T47D (cell line): ENCODE measurements at regions not wholly inside any gene's neighbourhood (a gene's known extent, or its start where the extent isn't known, plus 50 kb on each side); places are given as distances from the start of the nearest gene placed in this dataset.

Experiments used
- DNase-seq, 2 experiments: peaks; one replicate each; pipeline versions ENCODE4 v3.0.0 to v3.0.0-alpha.2; 2011 to 2012; ENCODE audit warnings: low read depth in 1 of 2, low spot score in 1 of 2
- JUND ChIP-seq: IDR thresholded peaks from 2 replicates; pipeline ENCODE4 v1.6.1; 2012; ENCODE audit warnings: low read depth
- in situ Hi-C: cut with HindIII; loops from 2 replicates; pipeline ENCODE4 v1.10.0; 2016; ENCODE audit warnings: low sequenced_read_pairs, low pct_unique_long_range_greater_than_20kb

DNA sequence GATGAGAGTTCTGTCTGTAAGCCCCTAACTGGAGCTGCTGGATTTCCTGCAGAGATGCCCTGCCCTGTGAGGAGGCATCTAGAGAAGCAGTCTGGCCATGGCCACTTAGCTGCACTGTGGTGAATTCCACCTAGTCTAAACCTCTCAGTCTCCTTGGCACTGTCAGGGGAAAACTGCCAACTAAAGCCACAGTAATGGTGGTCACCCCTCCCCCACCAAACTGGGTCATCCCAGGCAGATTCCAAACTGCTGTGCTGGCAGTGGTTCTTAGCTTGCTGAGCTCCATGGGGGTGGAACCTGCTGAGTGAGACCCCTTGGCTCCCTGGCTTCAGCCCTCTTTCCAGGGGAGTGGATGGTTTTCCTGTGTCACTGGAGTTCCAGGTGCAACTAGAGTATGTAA lies 740.6 kb downstream of the RWDD3 start:
- no peak for DNase-seq
- no peak for TF ChIP-seq JUND
- in situ Hi-C loops, result no loop called here

GRCh38 chr1:95982711-95983110 lies 738.9 kb upstream of the PTBP2 start:
- TF ChIP-seq JUND, result no peak

GRCh38 chr1:95983831-95984230 lies 737.8 kb upstream of the PTBP2 start:
- in situ Hi-C loops, result no loop called here
- no peak for DNase-seq
- no peak for TF ChIP-seq JUND

More at GRCh38 chr1:95982711-95983110, 738.9 kb upstream of the PTBP2 start:
- in situ Hi-C loops, result no loop called here
- no peak for DNase-seq

GRCh38 chr1:95984798-95985374 lies 736.7 kb upstream of the PTBP2 start:
- DNase-seq, result no peak
- no peak for TF ChIP-seq JUND
- in situ Hi-C loops, result no loop called here

GRCh38 chr1:95990033-95990432 lies 731.6 kb upstream of the PTBP2 start:
- no peak for DNase-seq
- TF ChIP-seq JUND, result no peak
- in situ Hi-C loops, result no loop called here

- no peak for DNase-seq
- in situ Hi-C loops, result no loop called here
- TF ChIP-seq JUND, result no peak
Observed at GRCh38 chr1:95991787-95992520, 729.6 kb upstream of the PTBP2 start.

DNA sequence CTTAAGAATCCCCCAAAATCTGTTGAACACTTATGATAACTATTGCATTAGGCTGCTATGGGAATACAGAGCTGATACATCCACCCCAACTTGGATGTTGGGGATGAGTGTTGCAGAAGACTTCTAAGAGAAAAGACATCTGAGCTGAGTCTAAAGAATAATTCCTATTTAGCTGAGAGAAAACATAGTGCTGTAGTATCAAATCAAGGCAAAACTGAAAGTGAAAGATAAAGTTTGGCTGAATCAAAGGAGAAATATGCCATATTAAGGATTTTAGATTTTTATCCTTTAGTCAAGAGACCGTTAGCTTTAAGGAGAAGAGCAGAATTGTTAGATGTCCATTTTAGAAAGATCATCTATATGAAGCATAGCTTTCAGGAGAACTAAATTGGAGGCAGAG lies 726.9 kb upstream of the PTBP2 start:
- no peak for TF ChIP-seq JUND
- no peak for DNase-seq
- in situ Hi-C loops, result no loop called here

DNA sequence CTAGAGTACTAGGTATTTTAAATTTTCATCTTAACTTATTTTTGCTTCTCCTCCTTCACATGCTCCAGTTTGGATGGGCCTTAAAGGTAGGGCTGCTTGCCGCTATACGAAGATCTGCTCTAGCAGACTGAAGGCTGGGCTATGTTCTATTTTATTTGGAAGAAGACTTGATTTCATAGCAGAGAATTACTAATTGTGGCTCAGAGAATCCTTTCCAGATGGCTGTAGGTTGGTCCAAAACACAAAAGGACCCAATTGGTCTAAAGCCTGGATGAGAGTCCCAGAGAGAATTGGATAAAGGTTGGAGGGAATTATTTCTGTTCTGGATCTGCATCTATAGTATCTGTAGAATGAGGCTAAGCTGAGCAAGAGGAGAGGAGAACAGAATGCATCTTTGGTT lies 719.4 kb upstream of the PTBP2 start:
- in situ Hi-C loops, result no loop called here
- no peak for TF ChIP-seq JUND
- DNase-seq, result no peak

GRCh38 chr1:96002969-96003964 lies 718.3 kb upstream of the PTBP2 start:
- DNase-seq, result no peak
- in situ Hi-C loops, result no loop called here
- no peak for TF ChIP-seq JUND

GRCh38 chr1:96009831-96010434 lies 711.7 kb upstream of the PTBP2 start:
- in situ Hi-C loops, result no loop called here
- DNase-seq, result no peak
- no peak for TF ChIP-seq JUND

- no peak for DNase-seq
- no peak for TF ChIP-seq JUND
- in situ Hi-C loops, result no loop called here
Observed at GRCh38 chr1:96011606-96012005, 710.0 kb upstream of the PTBP2 start.

GRCh38 chr1:96016219-96016618 lies 705.4 kb upstream of the PTBP2 start:
- no peak for TF ChIP-seq JUND
- in situ Hi-C loops, result no loop called here
- no peak for DNase-seq
